Stimulated activated naive B cell treated with anti-CD40 and anti-IgM and Interleukin-4, amounts not matched to agents 10 μg/mL and 1 μg/mL and 100 μg/mL, for 72 hours (primary cell): ENCODE measurements at regions not wholly inside any gene's neighbourhood (a gene's known extent, or its start where the extent isn't known, plus 50 kb on each side); places are given as distances from the start of the nearest gene placed in this dataset.
"Not testable (repeated sequence)": the region's sequence is repeated elsewhere in the genome, so short reads cannot be mapped to it uniquely, and the experiment has no call there.

Experiments used
- ATAC-seq, 2 donors: fragments of 150-1000 bp; cut with Tn5 transposase; replicated peaks; 2 replicates each; pipeline ENCODE4 v1.10.0; 2021; ENCODE audit warnings: moderate library complexity in 1 of 2
- DNase-seq: peaks from one replicate; pipeline ENCODE4 v3.0.0; 2021
- H3K27ac Mint-ChIP-seq: one replicate; pipeline ENCODE4 v1.8.0; 2022; ENCODE audit warnings: mild to moderate bottlenecking, mixed read lengths
- H3K27me3 Mint-ChIP-seq, 2 donors: one replicate each; pipeline ENCODE4 v1.8.0; 2022; ENCODE audit warnings: mixed read lengths in 2 of 2
- H3K36me3 Mint-ChIP-seq, 2 donors: one replicate each; pipeline ENCODE4 v1.8.0; 2022; ENCODE audit warnings: mixed read lengths in 2 of 2, mild to moderate bottlenecking in 1 of 2
- H3K4me1 Mint-ChIP-seq, 2 donors: one replicate each; pipeline ENCODE4 v1.8.0; 2022; ENCODE audit warnings: mixed read lengths in 2 of 2, mild to moderate bottlenecking in 1 of 2
- H3K4me3 Mint-ChIP-seq, 2 donors: one replicate each; pipeline ENCODE4 v1.8.0; 2022; ENCODE audit warnings: mild to moderate bottlenecking in 2 of 2, mixed read lengths in 2 of 2, moderate library complexity in 1 of 2
- H3K9me3 Mint-ChIP-seq, 2 donors: one replicate each; pipeline ENCODE4 v1.8.0; 2022; ENCODE audit warnings: mixed read lengths in 2 of 2, mild to moderate bottlenecking in 1 of 2

DNA sequence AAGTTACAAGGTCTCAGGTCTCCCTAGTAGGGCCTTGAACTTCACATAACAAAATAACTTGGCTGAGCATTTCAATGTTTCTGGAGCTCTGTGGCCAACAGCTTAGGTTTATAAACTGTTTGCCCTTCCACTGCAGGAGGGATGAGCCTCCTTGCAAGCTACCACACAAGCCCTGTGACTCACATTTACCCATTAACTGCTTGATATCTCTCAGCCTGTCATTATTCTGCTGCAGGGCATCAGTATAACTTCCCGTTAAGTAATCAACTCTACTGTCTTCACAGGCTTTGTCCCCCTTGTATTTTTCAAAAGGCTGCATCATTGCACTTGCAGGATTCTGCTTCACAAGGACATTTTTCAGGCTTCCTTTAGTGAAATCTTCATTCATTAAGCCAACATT lies 151.7 kb upstream of the CXCL13 start:
- Mint-ChIP-seq H3K9me3 (peaks cover 0 to 4% of the 10 kb centered on the region in 2 donors), H3K27ac (no peak overlapping the region), H3K4me3 (no peak overlapping the region), H3K4me1 (no peaks in the 10 kb centered on the region), H3K36me3 (no peaks in the 10 kb centered on the region), H3K27me3 (no peaks in the 10 kb centered on the region)
- DNase-seq (no peak), ATAC-seq (no peak)

DNA sequence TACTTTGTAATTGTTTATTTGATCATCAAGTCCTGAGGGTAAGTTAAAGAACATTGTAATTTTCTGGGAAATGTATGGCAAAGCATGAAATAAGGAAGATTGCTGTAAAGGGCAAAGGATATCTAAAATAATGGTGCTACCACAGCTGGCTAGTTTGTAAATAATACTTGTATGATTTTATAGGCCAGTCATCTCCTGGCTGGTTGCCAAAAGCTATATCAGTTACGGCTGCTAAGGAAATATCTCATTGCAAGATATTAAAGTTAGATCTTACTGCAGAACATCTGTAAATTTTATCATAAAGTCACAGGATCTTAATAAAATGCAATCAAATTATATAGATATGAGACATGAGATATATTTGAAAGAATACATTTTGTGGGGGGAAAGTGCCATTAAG lies 150.8 kb upstream of the CXCL13 start:
- no peak for ATAC-seq
- Mint-ChIP-seq H3K36me3 (no peaks in the 10 kb centered on the region), H3K9me3 (peaks cover 2 to 8% of the 10 kb centered on the region in 2 donors), H3K27me3 (no peaks in the 10 kb centered on the region), H3K27ac (no peak overlapping the region), H3K4me1 (no peaks in the 10 kb centered on the region), H3K4me3 (no peak overlapping the region)
- DNase-seq = no peak

DNA sequence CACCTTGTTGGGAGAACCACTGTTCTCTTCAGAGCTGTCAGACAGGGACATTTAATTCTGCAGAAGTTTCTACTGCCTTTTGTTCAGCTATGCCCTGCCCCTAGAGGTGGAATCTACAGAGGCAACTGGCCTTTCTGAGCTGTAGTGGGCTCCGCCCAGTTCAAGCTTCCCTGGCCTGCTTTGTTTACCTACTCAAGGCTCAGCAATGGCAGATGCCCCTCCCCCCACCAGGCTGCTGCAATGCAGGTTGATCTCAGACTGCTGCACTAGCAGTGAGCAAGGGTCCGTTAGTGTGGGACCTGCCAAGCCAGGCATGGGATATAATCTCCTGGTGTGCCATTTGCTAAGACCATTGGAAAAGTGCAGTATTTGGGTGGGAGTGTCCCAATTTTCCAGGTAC lies 141.5 kb upstream of the CXCL13 start:
- H3K27ac Mint-ChIP-seq = not testable (repeated sequence)

DNA sequence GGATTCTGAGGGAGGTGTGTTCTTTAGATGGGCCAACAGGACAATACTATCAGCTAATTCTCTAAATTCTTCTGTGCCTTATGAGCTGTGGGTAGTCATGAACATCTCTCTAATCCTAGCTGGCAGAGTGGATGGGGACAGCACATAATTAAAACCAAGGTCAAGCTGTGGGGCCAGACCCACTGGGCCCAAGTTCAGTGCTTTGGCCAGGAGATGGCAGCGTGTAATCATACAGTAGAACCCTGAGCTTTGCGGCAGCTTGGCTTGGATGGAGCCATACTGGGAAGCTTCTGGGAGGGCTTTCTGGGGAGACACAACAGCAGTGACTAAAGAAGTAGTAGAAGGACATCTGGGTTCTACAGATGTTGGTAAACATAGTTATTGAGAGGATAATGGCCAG lies 140.3 kb upstream of the CXCL13 start:
- H3K9me3 Mint-ChIP-seq = peaks cover 14 to 17% of the 10 kb centered on the region in 2 donors
- H3K36me3 Mint-ChIP-seq = peaks cover 11 to 22% of the 10 kb centered on the region in 2 donors
- peaks cover 7 to 8% of the 10 kb centered on the region in 2 donors for H3K27me3 Mint-ChIP-seq
- ATAC-seq (peak; percentile 70 to 78), DNase-seq (peak; percentile 3)
- H3K27ac Mint-ChIP-seq = no peak overlapping the region
- H3K4me3 Mint-ChIP-seq = no peak overlapping the region
- H3K4me1 Mint-ChIP-seq = peaks cover 0 to 9% of the 10 kb centered on the region in 2 donors

More for the DNA sequence above, 141.5 kb upstream of the CXCL13 start:
- H3K4me3 Mint-ChIP-seq, ATAC-seq, H3K27me3 Mint-ChIP-seq, DNase-seq: not testable (repeated sequence)
- peaks cover 0 to 10% of the 10 kb centered on the region in 2 donors for H3K4me1 Mint-ChIP-seq
- peaks cover 11 to 22% of the 10 kb centered on the region in 2 donors for H3K36me3 Mint-ChIP-seq
- peaks cover 20 to 21% of the 10 kb centered on the region in 2 donors for H3K9me3 Mint-ChIP-seq

DNA sequence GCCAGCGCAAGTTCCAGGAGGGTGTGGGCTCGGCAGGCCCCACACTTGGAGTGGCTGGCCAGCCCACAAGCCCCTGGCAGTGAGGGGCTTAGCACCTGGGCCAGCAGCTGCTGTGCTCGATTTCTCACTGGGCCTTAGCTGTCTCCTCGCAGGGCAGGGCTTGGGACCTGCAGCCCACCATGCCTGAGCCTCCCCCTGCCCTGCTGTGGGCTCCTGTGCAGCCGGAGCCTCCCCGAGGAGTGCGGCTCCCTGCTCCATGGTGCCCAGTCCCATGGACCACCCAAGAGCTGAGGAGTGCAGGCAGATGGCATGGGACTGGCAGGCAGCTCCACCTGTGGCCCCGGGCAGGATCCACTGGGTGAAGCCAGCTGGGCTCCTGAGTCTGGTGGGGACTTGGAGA lies 139.2 kb upstream of the CXCL13 start:
- peaks cover 0 to 5% of the 10 kb centered on the region in 2 donors for H3K4me1 Mint-ChIP-seq
- peaks cover 12 to 22% of the 10 kb centered on the region in 2 donors for H3K36me3 Mint-ChIP-seq
- no peak overlapping the region for H3K27ac Mint-ChIP-seq
- no peak overlapping the region for H3K4me3 Mint-ChIP-seq
- DNase-seq (no peak), ATAC-seq (no peak)
- peaks cover 5 to 8% of the 10 kb centered on the region in 2 donors for H3K27me3 Mint-ChIP-seq
- H3K9me3 Mint-ChIP-seq = peaks cover 11 to 14% of the 10 kb centered on the region in 2 donors

DNA sequence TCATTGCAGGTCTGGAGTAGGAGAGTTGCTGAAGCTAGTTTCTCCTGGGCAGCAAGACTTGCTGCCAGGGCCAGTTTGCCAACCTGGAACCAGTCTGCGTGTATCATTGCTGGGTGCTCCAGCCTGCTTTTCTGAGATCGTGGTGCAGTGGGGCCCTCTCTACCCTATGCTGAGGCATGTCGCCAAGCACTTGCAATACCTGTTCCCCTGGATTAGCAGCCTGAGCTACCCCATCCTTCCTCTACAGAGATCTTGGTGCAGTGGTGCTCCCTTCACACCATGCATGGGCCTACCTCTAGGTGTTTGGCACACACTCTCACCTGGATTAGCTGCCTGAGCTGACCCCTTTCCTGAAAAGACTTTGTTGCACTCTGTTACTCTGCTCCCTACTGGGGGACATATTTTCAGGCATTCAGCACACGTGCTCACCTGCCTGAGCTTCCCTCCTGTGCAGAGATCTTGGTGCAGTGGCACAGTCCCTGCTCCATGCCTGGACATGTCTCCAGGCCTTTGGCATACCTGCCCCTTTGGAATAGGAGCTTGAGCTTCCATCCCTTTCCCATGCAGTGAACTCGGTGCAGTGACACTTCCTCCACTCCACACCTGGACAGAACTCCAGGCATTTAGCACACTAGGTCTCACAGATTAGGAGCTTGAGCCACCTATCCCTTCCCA lies 133.7 kb upstream of the CXCL13 start:
- no peak overlapping the region for H3K4me3 Mint-ChIP-seq
- DNase-seq = no peak
- H3K4me1 Mint-ChIP-seq = peaks cover 2 to 16% of the 10 kb centered on the region in 2 donors
- peaks cover 17 to 21% of the 10 kb centered on the region in 2 donors for H3K27me3 Mint-ChIP-seq
- peaks cover 8% of the 10 kb centered on the region in 2 donors for H3K36me3 Mint-ChIP-seq
- no peak overlapping the region for H3K27ac Mint-ChIP-seq
- H3K9me3 Mint-ChIP-seq = peaks cover 8 to 10% of the 10 kb centered on the region in 2 donors
- no peak for ATAC-seq

DNA sequence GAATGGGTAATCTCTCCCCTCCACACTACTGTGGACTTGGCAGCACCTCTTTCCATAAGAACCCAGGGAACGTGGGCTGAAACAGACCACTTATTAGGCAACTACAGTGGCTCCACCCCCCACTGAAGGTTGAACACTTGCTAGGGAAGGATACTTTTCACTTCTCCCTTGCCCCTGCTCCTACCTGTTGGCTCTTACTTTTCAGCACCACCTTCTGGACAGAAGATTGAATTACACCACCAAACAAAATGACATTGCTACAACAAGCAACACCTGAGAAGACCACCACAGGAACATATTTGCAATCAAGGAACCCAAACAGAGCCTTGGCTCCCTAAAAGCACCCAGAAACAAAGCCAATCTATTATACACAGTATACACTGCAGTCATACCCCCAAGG lies 132.1 kb upstream of the CXCL13 start:
- H3K27me3 Mint-ChIP-seq = peaks cover 17 to 21% of the 10 kb centered on the region in 2 donors
- H3K9me3 Mint-ChIP-seq = peaks cover 10% of the 10 kb centered on the region in 2 donors
- no peak for DNase-seq
- peaks cover 4 to 8% of the 10 kb centered on the region in 2 donors for H3K36me3 Mint-ChIP-seq
- H3K27ac Mint-ChIP-seq = peak overlapping the region; percentile 56
- ATAC-seq = peak; percentile 41 to 64
- peaks cover 4 to 16% of the 10 kb centered on the region in 2 donors for H3K4me1 Mint-ChIP-seq
- no peak overlapping the region for H3K4me3 Mint-ChIP-seq

DNA sequence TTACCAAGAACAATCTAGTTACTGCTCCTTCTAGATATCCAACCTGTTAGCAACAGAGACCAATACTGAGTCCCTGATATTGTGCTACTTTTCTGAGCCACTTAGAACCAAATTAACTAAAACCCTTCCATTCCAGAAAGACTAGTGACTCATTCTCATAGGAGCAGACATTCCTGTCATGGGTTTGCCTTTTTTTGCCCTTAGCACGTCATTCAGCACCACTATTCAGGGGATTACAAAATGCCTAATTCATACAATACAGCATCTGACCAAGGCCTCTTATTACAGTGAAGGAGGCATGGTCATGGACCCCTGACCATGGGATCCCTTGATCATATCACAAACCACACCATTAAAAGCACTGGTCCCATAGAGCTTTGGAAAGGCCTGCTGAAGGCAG lies 123.8 kb upstream of the CXCL13 start:
- peaks cover 0 to 12% of the 10 kb centered on the region in 2 donors for H3K27me3 Mint-ChIP-seq
- ATAC-seq = no peak
- H3K9me3 Mint-ChIP-seq = peaks cover 5 to 8% of the 10 kb centered on the region in 2 donors
- H3K4me3 Mint-ChIP-seq = no peak overlapping the region
- H3K27ac Mint-ChIP-seq = no peak overlapping the region
- H3K36me3 Mint-ChIP-seq = peaks cover 0 to 2% of the 10 kb centered on the region in 2 donors
- no peak for DNase-seq
- peaks cover under 1 to 3% of the 10 kb centered on the region in 2 donors for H3K4me1 Mint-ChIP-seq

DNA sequence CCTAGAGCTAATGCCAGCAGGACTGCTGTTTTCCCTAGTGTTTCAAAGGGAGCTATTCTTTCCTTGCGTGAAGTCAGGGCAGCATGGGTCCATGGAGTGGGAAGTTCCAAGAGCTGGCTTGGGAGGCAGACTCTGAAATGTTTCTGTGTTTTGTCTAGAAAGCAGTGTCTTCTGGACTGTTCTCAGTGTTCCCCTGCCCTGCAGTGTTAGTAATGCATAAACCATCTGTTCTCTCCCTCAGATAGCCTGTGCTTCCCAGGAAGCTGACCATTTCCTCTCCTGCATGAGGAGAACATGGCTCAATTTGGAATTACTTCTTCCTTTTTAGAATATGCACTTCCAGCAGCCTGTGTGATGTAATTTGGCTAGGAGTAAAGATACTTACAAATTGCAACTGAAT lies 116.7 kb upstream of the CXCL13 start:
- Mint-ChIP-seq H3K4me1 (peaks cover 12 to 23% of the 10 kb centered on the region in 2 donors), H3K4me3 (no peak overlapping the region), H3K36me3 (peaks cover 0 to 2% of the 10 kb centered on the region in 2 donors), H3K9me3 (peaks cover 0 to 5% of the 10 kb centered on the region in 2 donors), H3K27ac (no peak overlapping the region), H3K27me3 (peaks cover 0 to 12% of the 10 kb centered on the region in 2 donors)
- DNase-seq = no peak
- ATAC-seq = no peak

DNA sequence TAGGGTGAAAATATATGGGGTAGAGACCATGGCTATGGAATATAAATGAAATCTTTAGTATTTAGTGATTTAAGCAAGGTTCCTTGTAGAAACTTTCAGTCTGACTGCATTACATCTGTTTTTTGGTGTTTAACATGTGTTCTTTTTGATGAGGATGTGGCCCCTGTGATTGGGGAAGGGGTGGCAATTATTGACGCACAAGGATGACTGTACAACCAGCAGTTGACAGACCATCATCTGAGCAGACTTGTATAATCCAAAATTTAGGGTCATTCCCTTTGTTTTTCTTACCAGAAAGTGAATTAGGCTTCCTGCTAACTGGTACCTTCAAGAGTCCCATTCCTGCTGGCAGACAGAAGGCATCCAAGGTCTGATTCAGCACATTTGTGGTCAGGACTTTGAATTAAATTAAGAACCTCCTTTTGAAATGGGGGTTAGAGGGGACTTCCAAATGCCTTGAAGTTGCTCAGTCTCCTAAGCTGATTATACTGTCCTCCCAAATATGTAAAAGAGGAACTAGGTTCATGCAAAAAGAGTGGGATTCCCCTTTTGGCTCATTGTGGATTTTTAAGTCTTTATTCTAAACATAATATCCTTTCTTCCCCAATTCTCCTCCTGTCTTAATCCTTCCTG lies 112.4 kb upstream of the CXCL13 start:
- H3K27ac Mint-ChIP-seq = peak overlapping the region; percentile 84
- ATAC-seq (peak; percentile 85 to 91), DNase-seq (peak; percentile 38)
- peaks cover 0 to 3% of the 10 kb centered on the region in 2 donors for H3K27me3 Mint-ChIP-seq
- peaks cover 16 to 30% of the 10 kb centered on the region in 2 donors for H3K4me1 Mint-ChIP-seq
- no peaks in the 10 kb centered on the region for H3K9me3 Mint-ChIP-seq
- no peaks in the 10 kb centered on the region for H3K36me3 Mint-ChIP-seq
- H3K4me3 Mint-ChIP-seq = peak overlapping the region; percentile 15 to 42

DNA sequence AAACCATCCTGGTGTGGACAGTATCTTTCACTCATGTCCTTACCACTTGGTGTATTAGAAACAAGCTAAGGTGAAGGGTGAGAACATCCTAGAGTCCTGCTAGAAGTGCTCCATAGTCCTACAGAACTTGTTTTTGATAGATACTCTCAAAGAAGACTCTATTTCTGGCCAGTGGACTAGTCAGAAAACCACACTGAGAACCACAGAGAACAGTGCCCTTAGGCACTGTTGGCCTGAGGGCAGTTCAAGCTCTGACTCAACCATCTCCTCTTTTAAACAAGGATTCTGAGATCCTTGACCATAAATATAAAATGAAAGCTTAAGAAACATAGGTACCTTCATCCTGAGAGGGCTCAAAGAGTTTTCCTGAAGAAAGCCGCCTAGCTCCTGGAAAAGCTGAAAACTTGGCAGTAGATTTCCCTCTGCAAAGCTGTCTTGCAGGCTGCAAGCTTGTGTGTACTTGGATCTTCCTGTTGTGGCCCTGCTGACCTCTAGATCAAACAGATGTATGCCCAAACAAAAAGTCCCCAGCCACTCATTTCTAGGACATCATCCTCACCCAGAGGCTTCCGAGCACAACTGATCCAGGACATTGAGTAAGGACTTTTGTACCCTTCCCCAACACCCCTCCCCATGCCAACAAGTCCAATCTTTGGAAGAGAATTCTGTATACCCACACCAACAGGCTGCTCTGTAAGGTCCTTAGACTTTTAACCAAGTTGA lies 111.6 kb upstream of the CXCL13 start:
- Mint-ChIP-seq H3K4me3 (peak overlapping the region; percentile 15 to 42), H3K4me1 (peaks cover 16 to 30% of the 10 kb centered on the region in 2 donors), H3K27ac (peak overlapping the region; percentile 84), H3K27me3 (peaks cover 0 to 3% of the 10 kb centered on the region in 2 donors), H3K9me3 (no peaks in the 10 kb centered on the region), H3K36me3 (no peaks in the 10 kb centered on the region)
- ATAC-seq (peak; percentile 65 to 75), DNase-seq (no peak)

DNA sequence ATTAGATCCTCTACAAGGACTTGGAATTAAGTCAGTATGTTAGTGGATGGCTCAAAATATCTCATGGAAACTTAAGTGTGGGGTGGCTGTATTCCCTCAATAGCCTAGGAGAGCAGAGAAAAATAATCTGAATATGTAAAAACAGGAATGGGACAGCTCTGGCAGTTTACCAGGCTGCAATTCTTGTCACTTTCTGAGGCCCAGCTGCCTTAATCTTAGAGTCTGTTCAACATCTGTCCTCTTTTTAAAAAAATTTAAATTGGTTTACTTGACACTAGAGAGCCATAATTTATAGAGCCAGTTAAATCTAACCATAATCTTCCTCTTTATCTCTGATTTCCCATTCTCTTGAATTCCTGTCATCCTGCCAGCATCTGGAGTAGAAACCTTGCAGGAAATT lies 109.2 kb upstream of the CXCL13 start:
- Mint-ChIP-seq H3K27ac (no peak overlapping the region), H3K36me3 (no peaks in the 10 kb centered on the region), H3K4me3 (no peak overlapping the region), H3K9me3 (no peaks in the 10 kb centered on the region), H3K4me1 (peaks cover 16 to 30% of the 10 kb centered on the region in 2 donors), H3K27me3 (peaks cover 0 to 3% of the 10 kb centered on the region in 2 donors)
- ATAC-seq (no peak), DNase-seq (no peak)

DNA sequence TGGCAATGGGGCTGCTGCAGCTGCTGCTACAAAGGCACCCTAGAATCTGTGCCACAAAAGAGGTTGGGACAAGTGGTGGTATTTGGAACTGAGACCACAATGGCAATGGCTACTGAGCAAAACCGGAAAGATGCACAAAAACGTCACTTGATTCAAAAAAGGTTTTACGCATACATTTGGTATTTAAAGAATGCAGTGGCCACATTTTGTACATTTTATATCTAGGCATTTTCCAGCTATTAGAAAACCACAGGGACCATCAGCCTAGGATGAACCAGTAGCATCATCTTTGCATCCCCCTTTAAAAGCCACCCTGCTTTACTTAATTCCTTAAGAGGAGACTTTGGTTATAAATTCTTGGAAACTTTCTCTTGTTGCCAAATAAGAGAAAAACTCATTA lies 104.8 kb upstream of the CXCL13 start:
- H3K4me1 Mint-ChIP-seq = peaks cover 3 to 6% of the 10 kb centered on the region in 2 donors
- no peak overlapping the region for H3K4me3 Mint-ChIP-seq
- H3K9me3 Mint-ChIP-seq = no peaks in the 10 kb centered on the region
- no peaks in the 10 kb centered on the region for H3K27me3 Mint-ChIP-seq
- H3K36me3 Mint-ChIP-seq = no peaks in the 10 kb centered on the region
- no peak overlapping the region for H3K27ac Mint-ChIP-seq
- no peak for DNase-seq
- ATAC-seq = no peak

DNA sequence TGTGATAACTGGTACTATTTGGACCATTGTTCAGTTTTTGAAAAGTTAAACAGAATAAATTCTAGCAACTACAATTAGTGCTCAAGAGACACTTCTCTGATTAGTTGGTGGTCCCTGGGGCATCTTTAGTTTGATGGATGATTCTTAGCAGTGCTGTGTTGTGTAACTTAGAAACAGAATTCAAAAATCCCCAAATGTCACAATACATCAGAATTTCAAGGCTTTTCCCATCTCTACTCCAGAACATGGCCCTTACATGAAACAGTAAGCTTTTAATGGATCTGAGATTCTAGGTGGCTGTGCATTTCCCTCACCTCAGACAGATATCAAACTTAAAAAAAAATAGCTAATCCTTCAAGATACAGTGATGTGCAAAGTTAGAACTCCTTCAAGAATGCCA lies 104.4 kb upstream of the CXCL13 start:
- no peak for ATAC-seq
- H3K4me1 Mint-ChIP-seq = peaks cover 3 to 6% of the 10 kb centered on the region in 2 donors
- no peaks in the 10 kb centered on the region for H3K27me3 Mint-ChIP-seq
- H3K4me3 Mint-ChIP-seq = no peak overlapping the region
- no peak for DNase-seq
- no peaks in the 10 kb centered on the region for H3K36me3 Mint-ChIP-seq
- H3K9me3 Mint-ChIP-seq = no peaks in the 10 kb centered on the region
- H3K27ac Mint-ChIP-seq = no peak overlapping the region
